ENCODE measurements at regions not wholly inside any gene's neighbourhood (a gene's known extent, or its start where the extent isn't known, plus 50 kb on each side); places are given as distances from the start of the nearest gene placed in this dataset.

- DNase-seq (ENCODE audit: low read depth): peak; percentile 14
These were observed 210.7 kb upstream of the DMRT1 start for GRCh38 chr9:630817-631216.

- peak; percentile 80 for DNase-seq (ENCODE audit: low read depth)
These were observed 209.9 kb upstream of the DMRT1 start for GRCh38 chr9:631596-631995.

GRCh38 chr9:633461-633860 is 208.0 kb upstream of the DMRT1 start:
- DNase-seq (ENCODE audit: low read depth): no peak

GRCh38 chr9:636931-637591 is 204.4 kb upstream of the DMRT1 start:
- no peak for DNase-seq (ENCODE audit: low read depth)

GRCh38 chr9:638152-638551 is 203.3 kb upstream of the DMRT1 start:
- no peak for DNase-seq (ENCODE audit: low read depth)

- no peak for DNase-seq (ENCODE audit: low read depth)
These were observed 199.5 kb upstream of the DMRT1 start for GRCh38 chr9:642014-642413.

GRCh38 chr9:643966-644365 is 197.5 kb upstream of the DMRT1 start:
- DNase-seq (ENCODE audit: low read depth): no peak

GRCh38 chr9:647522-647921 is 194.0 kb upstream of the DMRT1 start:
- DNase-seq (ENCODE audit: low read depth): no peak

- peak; percentile 18 for DNase-seq (ENCODE audit: low read depth)
These were observed 192.1 kb upstream of the DMRT1 start for GRCh38 chr9:649128-650074.

GRCh38 chr9:650362-650761 is 191.1 kb upstream of the DMRT1 start:
- DNase-seq (ENCODE audit: low read depth): peak; percentile 35

GRCh38 chr9:651371-651770 is 190.1 kb upstream of the DMRT1 start:
- DNase-seq (ENCODE audit: low read depth): no peak

- DNase-seq (ENCODE audit: low read depth): no peak
These were observed 188.6 kb upstream of the DMRT1 start for GRCh38 chr9:652914-653313.

GRCh38 chr9:653421-653820 is 188.1 kb upstream of the DMRT1 start:
- DNase-seq (ENCODE audit: low read depth): no peak

- DNase-seq (ENCODE audit: low read depth): no peak
These were observed 187.6 kb upstream of the DMRT1 start for GRCh38 chr9:653856-654387.

GRCh38 chr9:655875-656274 is 185.6 kb upstream of the DMRT1 start:
- peak; percentile 42 for DNase-seq (ENCODE audit: low read depth)

GRCh38 chr9:656926-657568 is 184.4 kb upstream of the DMRT1 start:
- DNase-seq (ENCODE audit: low read depth): no peak

GRCh38 chr9:659286-659685 is 182.2 kb upstream of the DMRT1 start:
- DNase-seq (ENCODE audit: low read depth): no peak

GRCh38 chr9:660227-660626 is 181.3 kb upstream of the DMRT1 start:
- no peak for DNase-seq (ENCODE audit: low read depth)

- DNase-seq (ENCODE audit: low read depth): no peak
These were observed 178.0 kb upstream of the DMRT1 start for GRCh38 chr9:663541-663940.

GRCh38 chr9:665296-665695 is 176.2 kb upstream of the DMRT1 start:
- DNase-seq (ENCODE audit: low read depth): no peak

- no peak for DNase-seq (ENCODE audit: low read depth)
These were observed 169.5 kb upstream of the DMRT1 start for GRCh38 chr9:671997-672396.

- no peak for DNase-seq (ENCODE audit: low read depth)
These were observed 168.6 kb upstream of the DMRT1 start for GRCh38 chr9:672851-673250.
